ENCODE measurements at regions not wholly inside any gene's neighbourhood (a gene's known extent, or its start where the extent isn't known, plus 50 kb on each side); places are given as distances from the start of the nearest gene placed in this dataset.

DNA sequence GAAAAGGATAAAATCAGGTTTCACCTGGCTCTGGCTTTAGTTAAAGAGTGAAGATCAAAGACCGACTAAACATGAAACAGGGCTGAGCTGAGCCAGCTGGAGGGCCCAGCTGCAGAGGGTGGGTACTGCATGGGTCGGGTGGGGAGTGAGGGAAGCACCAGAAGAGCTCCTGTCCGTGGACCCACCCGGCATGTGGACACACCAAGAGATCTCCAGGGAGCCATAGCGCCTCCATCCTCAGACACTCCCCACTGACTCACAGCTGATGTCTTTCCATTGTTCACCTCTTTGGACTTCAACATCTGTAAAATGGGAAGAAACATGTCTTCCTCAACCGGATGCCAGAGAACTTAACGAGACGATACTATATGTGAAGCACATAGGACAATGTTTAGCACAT, 178.3 kb upstream of the KLHL29 start (continued):
- TF ChIP-seq ZNF518A (tag by site-specific recombination; conservative IDR thresholded peaks at IDR 0.05; ENCODE audit: low read depth) (no peak), TCF7L2 (IDR thresholded peaks at IDR 0.05; ENCODE audit: borderline replicate concordance, low read depth, low read length) (no peak), REPIN1 (tag by site-specific recombination; IDR thresholded peaks at IDR 0.05; ENCODE audit: low read depth) (no peak)

DNA sequence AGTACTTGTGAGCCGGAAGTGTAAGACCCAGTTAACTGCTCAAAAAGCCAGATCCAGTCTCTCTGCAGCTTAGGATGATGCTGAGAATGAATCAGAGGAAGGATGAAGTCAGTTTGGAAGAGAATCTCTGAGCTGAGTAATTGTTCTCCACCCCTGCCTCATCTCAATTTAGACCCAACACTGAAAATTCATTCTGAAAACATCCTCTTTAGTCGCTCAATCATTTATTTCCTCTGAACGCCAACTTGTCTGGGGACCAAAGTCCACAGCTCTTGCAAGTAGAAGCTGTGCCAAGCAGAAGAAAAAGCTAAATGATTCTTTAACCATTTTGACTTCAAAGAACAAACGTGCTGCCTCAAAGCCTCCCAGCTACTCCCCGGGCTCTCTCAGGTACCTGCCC, 177.1 kb upstream of the KLHL29 start:
- CTCF ChIA-PET, result interaction anchor here (0.6 to 1.6 kb wide), 2 partner anchors 8 to 128 kb away, joined by 3 to 7 read pairs; no protein-coding TSS in a partner anchor
- no peak overlapping the region for H3K27ac ChIP-seq (ENCODE audit: extremely low read depth, low read depth, low read length)
- H3K9me3 ChIP-seq (ENCODE audit: control insufficient read depth, insufficient read depth, low read depth, low read length), result no peaks in the 10 kb centered on the region
- H3K36me3 ChIP-seq (ENCODE audit: control insufficient read depth in 2 of 2, insufficient read depth in 1 of 2, low read length in 2 of 2), result no peaks in the 10 kb centered on the region
- H3K4me3 ChIP-seq (ENCODE audit: low read depth, low read length), result no peak overlapping the region
- POLR2A ChIA-PET, result no interaction called here
- H3K4me1 ChIP-seq (ENCODE audit: control insufficient read depth, insufficient read depth, low read length), result no peaks in the 10 kb centered on the region
- TF ChIP-seq REST (tag by site-specific recombination; IDR thresholded peaks at IDR 0.05), result no peak
- TF ChIP-seq ZSCAN30 (tag by site-specific recombination; IDR thresholded peaks at IDR 0.05), result no peak
- TF ChIP-seq ZNF148 (tag by site-specific recombination; IDR thresholded peaks at IDR 0.05; ENCODE audit: borderline replicate concordance), result no peak
- no peak for TF ChIP-seq AEBP2 (tag by site-specific recombination; IDR thresholded peaks at IDR 0.05; ENCODE audit: borderline replicate concordance)
- TF ChIP-seq, protein P1, sequence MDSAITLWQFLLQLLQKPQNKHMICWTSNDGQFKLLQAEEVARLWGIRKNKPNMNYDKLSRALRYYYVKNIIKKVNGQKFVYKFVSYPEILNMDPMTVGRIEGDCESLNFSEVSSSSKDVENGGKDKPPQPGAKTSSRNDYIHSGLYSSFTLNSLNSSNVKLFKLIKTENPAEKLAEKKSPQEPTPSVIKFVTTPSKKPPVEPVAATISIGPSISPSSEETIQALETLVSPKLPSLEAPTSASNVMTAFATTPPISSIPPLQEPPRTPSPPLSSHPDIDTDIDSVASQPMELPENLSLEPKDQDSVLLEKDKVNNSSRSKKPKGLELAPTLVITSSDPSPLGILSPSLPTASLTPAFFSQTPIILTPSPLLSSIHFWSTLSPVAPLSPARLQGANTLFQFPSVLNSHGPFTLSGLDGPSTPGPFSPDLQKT (IDR thresholded peaks at IDR 0.05; ENCODE audit: borderline replicate concordance, low read depth, low read length), result no peak
- no peak for TF ChIP-seq ZNF843 (tag by site-specific recombination; IDR thresholded peaks at IDR 0.05)
- TF ChIP-seq ZBTB7A (tag by site-specific recombination; IDR thresholded peaks at IDR 0.05; ENCODE audit: low read depth), result no peak
- no peak for TF ChIP-seq ZNF214 (tag by site-specific recombination; IDR thresholded peaks at IDR 0.05; ENCODE audit: borderline replicate concordance)
- TF ChIP-seq ZNF785 (tag by site-specific recombination; IDR thresholded peaks at IDR 0.05), result no peak
- no peak for TF ChIP-seq ZNF549 (tag by site-specific recombination; IDR thresholded peaks at IDR 0.05)
- TF ChIP-seq OVOL3 (tag by site-specific recombination; IDR thresholded peaks at IDR 0.05), result no peak
- TF ChIP-seq ZSCAN18 (tag by site-specific recombination; IDR thresholded peaks at IDR 0.05), result no peak
- TF ChIP-seq ZNF404 (tag by site-specific recombination; IDR thresholded peaks at IDR 0.05), result no peak
- no peak for TF ChIP-seq MZF1 (tag by site-specific recombination; IDR thresholded peaks at IDR 0.05; ENCODE audit: borderline replicate concordance)
- no peak for TF ChIP-seq ATF2 (tag by site-specific recombination; IDR thresholded peaks at IDR 0.05; ENCODE audit: low read depth)
- TF ChIP-seq YY1 (tag by site-specific recombination; IDR thresholded peaks at IDR 0.05), result no peak

Measured in HEK293 (cell line).